Transverse colon (tissue), 3 donors: ENCODE measurements at regions not wholly inside any gene's neighbourhood (a gene's known extent, or its start where the extent isn't known, plus 50 kb on each side); places are given as distances from the start of the nearest gene placed in this dataset.

Experiments
- EP300 ChIP-seq: sonication (generic); formaldehyde crosslinking; IDR thresholded peaks from one replicate; pipeline ENCODE4 v1.6.1; 2017; ENCODE audit warnings: antibody characterized with exemption, low read depth
- TF ChIP-seq, protein P1 (sequence below), 5 experiments: fragments of 200-600 bp in 3 of 5; fragments of 450-650 bp in 2 of 5; sonication (generic) in 3 of 5; IDR thresholded peaks; 1 replicate in 2 of 5; 2 replicates in 3 of 5; pipeline ENCODE4 v1.5.1; 2016 to 2017; ENCODE audit warnings: antibody characterized with exemption in 5 of 5, inconsistent platforms in 3 of 5, mild to moderate bottlenecking in 2 of 5, moderate library complexity in 1 of 5

DNA sequence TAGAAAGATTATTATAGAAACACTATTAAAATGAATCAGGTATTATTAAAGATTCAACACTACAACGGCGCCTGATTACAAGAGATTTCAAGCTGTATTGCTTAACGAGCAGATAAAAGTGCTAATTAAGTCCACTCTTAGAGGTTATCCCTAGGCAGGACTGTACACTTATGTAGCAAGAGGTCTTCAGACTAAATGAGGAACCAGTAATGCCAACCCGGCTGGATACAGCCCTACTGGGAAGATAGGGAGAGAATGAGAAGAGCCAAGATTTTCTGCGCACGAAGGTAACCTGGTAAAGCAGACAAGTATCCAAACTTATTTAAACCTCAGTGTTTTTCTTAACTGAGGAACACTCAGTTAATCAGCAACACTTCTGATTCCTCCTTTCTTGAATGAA is 115.7 kb upstream of the HIVEP3 start:
- TF ChIP-seq, protein P1, sequence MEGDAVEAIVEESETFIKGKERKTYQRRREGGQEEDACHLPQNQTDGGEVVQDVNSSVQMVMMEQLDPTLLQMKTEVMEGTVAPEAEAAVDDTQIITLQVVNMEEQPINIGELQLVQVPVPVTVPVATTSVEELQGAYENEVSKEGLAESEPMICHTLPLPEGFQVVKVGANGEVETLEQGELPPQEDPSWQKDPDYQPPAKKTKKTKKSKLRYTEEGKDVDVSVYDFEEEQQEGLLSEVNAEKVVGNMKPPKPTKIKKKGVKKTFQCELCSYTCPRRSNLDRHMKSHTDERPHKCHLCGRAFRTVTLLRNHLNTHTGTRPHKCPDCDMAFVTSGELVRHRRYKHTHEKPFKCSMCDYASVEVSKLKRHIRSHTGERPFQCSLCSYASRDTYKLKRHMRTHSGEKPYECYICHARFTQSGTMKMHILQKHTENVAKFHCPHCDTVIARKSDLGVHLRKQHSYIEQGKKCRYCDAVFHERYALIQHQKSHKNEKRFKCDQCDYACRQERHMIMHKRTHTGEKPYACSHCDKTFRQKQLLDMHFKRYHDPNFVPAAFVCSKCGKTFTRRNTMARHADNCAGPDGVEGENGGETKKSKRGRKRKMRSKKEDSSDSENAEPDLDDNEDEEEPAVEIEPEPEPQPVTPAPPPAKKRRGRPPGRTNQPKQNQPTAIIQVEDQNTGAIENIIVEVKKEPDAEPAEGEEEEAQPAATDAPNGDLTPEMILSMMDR (IDR thresholded peaks at IDR 0.05): no peak
- no peak for TF ChIP-seq EP300
